ENCODE measurements at regions not wholly inside any gene's neighbourhood (a gene's known extent, or its start where the extent isn't known, plus 50 kb on each side); places are given as distances from the start of the nearest gene placed in this dataset.

- TF ChIP-seq EZH2 (IDR thresholded peaks at IDR 0.05; ENCODE audit: insufficient read depth, poor library complexity, severe bottlenecking) (no peak), EZH2phosphoT487 (IDR thresholded peaks at IDR 0.05; ENCODE audit: insufficient read depth, low read depth) (no peak)
Observed at GRCh38 chr5:35308421-35308820, 78.1 kb upstream of the PRLR start.
